PC-3 (cell line): ENCODE measurements at regions not wholly inside any gene's neighbourhood (a gene's known extent, or its start where the extent isn't known, plus 50 kb on each side); places are given as distances from the start of the nearest gene placed in this dataset.

ENCODE experiments used
- ATAC-seq: fragments of 200-7000 bp; cut with Tn5 transposase; 2 replicates; pipeline ENCODE4 v1.9.1; 2020; ENCODE audit warnings: mild to moderate bottlenecking, moderate library complexity
- BruUV-seq: library from RNA; stranded (reverse); fragments of 400-500 nt; replicated peaks from 2 replicates; lab custom pipeline; 2021; lab: Mats Ljungman, UMichigan
- CTCF ChIA-PET: fragments of 300-600 bp; sonication (Branson Sonifier 250); formaldehyde crosslinking; loops from one replicate; lab custom pipeline; 2022; ENCODE audit warnings: antibody characterized with exemption; lab: Charles Lee
- POLR2A ChIA-PET: fragments of 300-600 bp; sonication (Branson Sonifier 250); formaldehyde crosslinking; loops from one replicate; lab custom pipeline; 2022; ENCODE audit warnings: antibody characterized with exemption; ENCODE audit not compliant: unreplicated experiment; lab: Charles Lee
- DNase-seq: peaks from one replicate; pipeline ENCODE4 v3.0.0-alpha.2; 2015
- H2AFZ ChIP-seq: fragments of 300-600 bp; sonication (generic); 2 replicates; pipeline ENCODE4 v1.6.0; 2016; ENCODE audit warnings: antibody characterized with exemption, low read length
- H3F3A ChIP-seq: fragments of 300-600 bp; sonication (generic); one replicate; pipeline ENCODE4 v1.6.0; 2017; ENCODE audit warnings: antibody characterized with exemption, low read length, control low read depth, mild to moderate bottlenecking; ENCODE audit not compliant: unreplicated experiment
- H3K27ac ChIP-seq: fragments of 300-600 bp; sonication (generic); 2 replicates; pipeline ENCODE4 v1.5.1; 2016; ENCODE audit warnings: mild to moderate bottlenecking, low read length
- H3K27me3 ChIP-seq: fragments of 300-600 bp; sonication (generic); 2 replicates; pipeline ENCODE4 v1.6.1; 2016; ENCODE audit warnings: low read length, mixed read lengths
- H3K36me3 ChIP-seq: fragments of 300-600 bp; sonication (generic); 2 replicates; pipeline ENCODE4 v1.6.1; 2016; ENCODE audit warnings: low read depth, mixed run types, low read length, mixed read lengths
- H3K4me1 ChIP-seq: fragments of 300-600 bp; sonication (generic); 2 replicates; pipeline ENCODE4 v1.5.1; 2016; ENCODE audit warnings: low read length; ENCODE audit not compliant: insufficient read depth
- H3K4me2 ChIP-seq: fragments of 300-600 bp; sonication (generic); 2 replicates; pipeline ENCODE4 v1.6.0; 2016; ENCODE audit warnings: low read length
- H3K4me3 ChIP-seq: fragments of 300-600 bp; sonication (generic); 2 replicates; pipeline ENCODE4 v1.5.1; 2016; ENCODE audit warnings: mild to moderate bottlenecking, low read length, mixed read lengths
- H3K79me2 ChIP-seq: fragments of 300-600 bp; sonication (generic); 2 replicates; pipeline ENCODE4 v1.6.1; 2017; ENCODE audit warnings: low read length, mixed read lengths
- H3K9ac ChIP-seq: fragments of 300-600 bp; sonication (generic); 2 replicates; pipeline ENCODE4 v1.6.0; 2016; ENCODE audit warnings: mild to moderate bottlenecking, low read length
- H3K9me2 ChIP-seq: fragments of 300-600 bp; sonication (generic); replicated peaks from 2 replicates; pipeline ENCODE4 v1.6.1; 2016; ENCODE audit warnings: mixed run types, low read length, mixed read lengths
- H3K9me3 ChIP-seq: fragments of 300-600 bp; sonication (generic); 2 replicates; pipeline ENCODE4 v1.6.1; 2016; ENCODE audit warnings: low read length, mixed read lengths
- H4K20me1 ChIP-seq: fragments of 300-600 bp; sonication (generic); 2 replicates; pipeline ENCODE4 v1.6.1; 2016; ENCODE audit warnings: low read length, mixed read lengths
- EZH2 ChIP-seq: fragments of 300-600 bp; sonication (generic); IDR thresholded peaks from one replicate; pipeline ENCODE4 v1.6.1; 2017; ENCODE audit warnings: antibody characterized with exemption, mild to moderate bottlenecking, low read length; ENCODE audit not compliant: unreplicated experiment
- EZH2phosphoT487 ChIP-seq: fragments of 300-600 bp; sonication (generic); IDR thresholded peaks from 2 replicates; pipeline ENCODE4 v1.6.1; 2018; ENCODE audit warnings: mild to moderate bottlenecking, antibody characterized with exemption, low read length, borderline replicate concordance
- intact Hi-C: fragments of 100-400 bp; cut with micrococcal nuclease; formaldehyde crosslinking; loops from 2 replicates; pipeline ENCODE4 v1.9.0; 2023
- TF ChIP-seq, protein P1 (sequence below): fragments of 300-600 bp; sonication (generic); conservative IDR thresholded peaks from 2 replicates; pipeline ENCODE4 v1.5.1; 2017; ENCODE audit warnings: antibody characterized with exemption, low read depth, mild to moderate bottlenecking, low read length

DNA sequence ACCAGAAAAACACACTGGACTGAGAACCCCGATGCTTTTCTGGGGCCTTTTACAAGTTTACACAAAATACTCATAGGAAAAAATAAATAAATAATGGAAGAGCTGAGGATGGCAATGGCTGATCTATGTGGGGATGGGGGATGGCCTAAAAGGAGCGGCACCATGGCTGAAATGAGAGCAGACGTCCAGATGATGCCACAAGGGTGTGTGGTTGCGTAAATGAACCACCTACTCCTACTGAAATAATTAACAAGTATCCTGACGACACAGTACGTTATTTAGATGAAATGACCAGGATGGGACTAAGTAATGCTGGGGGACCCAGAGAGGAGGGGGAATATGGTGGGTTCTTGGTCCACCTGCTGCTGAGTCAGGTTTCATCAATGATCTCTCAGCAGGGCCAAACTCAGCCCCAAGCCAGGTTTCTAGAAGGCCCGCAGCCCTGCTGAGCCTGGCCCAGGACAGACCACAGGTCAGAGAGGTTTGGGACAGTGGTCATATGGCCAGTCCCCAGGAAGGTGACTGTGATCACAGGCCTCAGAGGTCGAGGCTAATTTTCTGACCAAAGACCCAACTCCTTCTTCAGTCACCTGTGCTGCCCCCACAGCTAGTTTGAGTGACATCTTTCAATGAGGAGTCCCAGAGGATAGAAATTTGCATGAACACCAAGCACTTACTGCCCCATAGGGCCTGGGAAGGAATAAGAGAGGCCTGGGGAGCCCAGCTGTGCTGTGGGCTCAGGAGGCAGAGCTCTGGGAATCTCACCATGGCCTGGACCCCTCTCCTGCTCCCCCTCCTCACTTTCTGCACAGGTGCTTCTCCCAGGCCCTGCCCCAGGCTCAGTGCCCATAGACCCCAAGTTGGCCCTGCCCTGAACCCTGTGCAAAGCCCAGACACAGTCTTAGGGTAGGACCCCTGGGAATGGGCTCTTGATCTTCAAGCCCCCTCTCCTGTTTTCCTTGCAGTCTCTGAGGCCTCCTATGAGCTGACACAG, 76.3 kb upstream of the IGLL5 start:
- no peak overlapping the region for H3K9ac ChIP-seq
- H3K9me3 ChIP-seq, result no peaks in the 10 kb centered on the region
- no peak overlapping the region for H3K27ac ChIP-seq
- TF ChIP-seq EZH2phosphoT487 (no peak), EZH2 (no peak)
- TF ChIP-seq, protein P1, sequence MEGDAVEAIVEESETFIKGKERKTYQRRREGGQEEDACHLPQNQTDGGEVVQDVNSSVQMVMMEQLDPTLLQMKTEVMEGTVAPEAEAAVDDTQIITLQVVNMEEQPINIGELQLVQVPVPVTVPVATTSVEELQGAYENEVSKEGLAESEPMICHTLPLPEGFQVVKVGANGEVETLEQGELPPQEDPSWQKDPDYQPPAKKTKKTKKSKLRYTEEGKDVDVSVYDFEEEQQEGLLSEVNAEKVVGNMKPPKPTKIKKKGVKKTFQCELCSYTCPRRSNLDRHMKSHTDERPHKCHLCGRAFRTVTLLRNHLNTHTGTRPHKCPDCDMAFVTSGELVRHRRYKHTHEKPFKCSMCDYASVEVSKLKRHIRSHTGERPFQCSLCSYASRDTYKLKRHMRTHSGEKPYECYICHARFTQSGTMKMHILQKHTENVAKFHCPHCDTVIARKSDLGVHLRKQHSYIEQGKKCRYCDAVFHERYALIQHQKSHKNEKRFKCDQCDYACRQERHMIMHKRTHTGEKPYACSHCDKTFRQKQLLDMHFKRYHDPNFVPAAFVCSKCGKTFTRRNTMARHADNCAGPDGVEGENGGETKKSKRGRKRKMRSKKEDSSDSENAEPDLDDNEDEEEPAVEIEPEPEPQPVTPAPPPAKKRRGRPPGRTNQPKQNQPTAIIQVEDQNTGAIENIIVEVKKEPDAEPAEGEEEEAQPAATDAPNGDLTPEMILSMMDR, result no peak
- H3K9me2 ChIP-seq, result no peaks in the 10 kb centered on the region
- H3K4me1 ChIP-seq, result no peaks in the 10 kb centered on the region
- POLR2A ChIA-PET, result no interaction called here
- H3K27me3 ChIP-seq, result peaks cover 40% of the 10 kb centered on the region
- BruUV-seq, result no TSS peak
- H3K36me3 ChIP-seq, result no peaks in the 10 kb centered on the region
- no peak for DNase-seq
- no peak overlapping the region for H3K4me3 ChIP-seq
- CTCF ChIA-PET, result no interaction called here
- H3K4me2 ChIP-seq, result no peak overlapping the region
- no peak overlapping the region for H2AFZ ChIP-seq
- H3F3A ChIP-seq, result no peaks in the 10 kb centered on the region
- no peak for ATAC-seq
- H3K79me2 ChIP-seq, result no peaks in the 10 kb centered on the region
- H4K20me1 ChIP-seq, result no peaks in the 10 kb centered on the region
- intact Hi-C loops, result no loop called here

DNA sequence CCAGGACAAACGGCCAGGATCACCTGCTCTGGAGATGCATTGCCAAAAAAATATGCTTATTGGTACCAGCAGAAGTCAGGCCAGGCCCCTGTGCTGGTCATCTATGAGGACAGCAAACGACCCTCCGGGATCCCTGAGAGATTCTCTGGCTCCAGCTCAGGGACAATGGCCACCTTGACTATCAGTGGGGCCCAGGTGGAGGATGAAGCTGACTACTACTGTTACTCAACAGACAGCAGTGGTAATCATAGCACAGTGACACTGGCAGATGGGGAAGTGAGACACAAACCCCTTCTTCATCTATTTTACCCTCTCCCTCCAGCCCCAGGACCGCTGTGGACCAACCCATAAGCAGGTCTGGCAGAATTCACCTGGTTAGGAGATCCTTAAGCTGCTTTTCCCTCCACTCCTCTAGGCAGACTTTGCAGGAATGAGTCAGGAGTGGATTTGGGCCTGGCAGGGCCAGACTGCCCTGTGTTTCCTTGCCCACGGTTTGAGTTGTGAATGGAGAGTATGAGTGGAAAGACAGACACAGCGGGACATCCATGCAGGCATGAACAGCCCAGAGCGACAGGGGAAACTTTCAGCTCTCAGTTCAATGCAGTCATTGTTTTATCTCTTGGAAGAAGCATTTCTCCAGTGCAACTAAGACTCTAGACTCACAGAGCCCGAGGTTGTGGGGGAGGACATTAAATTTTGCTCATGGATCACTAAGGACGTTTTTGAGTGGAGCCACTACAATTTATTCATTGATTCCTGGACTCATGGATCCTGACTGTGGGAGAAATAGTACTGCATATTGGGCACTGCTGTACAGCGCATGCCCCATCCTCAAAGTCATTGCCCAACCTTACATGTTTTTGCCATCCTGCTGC, 75.3 kb upstream of the IGLL5 start:
- no peak overlapping the region for H2AFZ ChIP-seq
- intact Hi-C loops, result no loop called here
- H3K9me3 ChIP-seq, result no peaks in the 10 kb centered on the region
- no peaks in the 10 kb centered on the region for H3K36me3 ChIP-seq
- no peak overlapping the region for H3K27ac ChIP-seq
- no peak overlapping the region for H3K4me3 ChIP-seq
- no peaks in the 10 kb centered on the region for H4K20me1 ChIP-seq
- no peaks in the 10 kb centered on the region for H3F3A ChIP-seq
- no peak overlapping the region for H3K4me2 ChIP-seq
- H3K27me3 ChIP-seq, result peaks cover 32% of the 10 kb centered on the region
- H3K9me2 ChIP-seq, result no peaks in the 10 kb centered on the region
- POLR2A ChIA-PET, result no interaction called here
- no peaks in the 10 kb centered on the region for H3K79me2 ChIP-seq
- no peaks in the 10 kb centered on the region for H3K4me1 ChIP-seq
- no peak for TF ChIP-seq EZH2phosphoT487
- no peak for TF ChIP-seq EZH2
- TF ChIP-seq, protein P1, result no peak
- no peak for DNase-seq
- CTCF ChIA-PET, result no interaction called here
- no TSS peak for BruUV-seq
- H3K9ac ChIP-seq, result no peak overlapping the region
- ATAC-seq, result no peak
